Stimulated activated CD4-positive, alpha-beta T cell treated with anti-CD3 and anti-CD28 coated beads, TNF-alpha, amount 100 ng/mL, for 48 hours (primary cell): ENCODE measurements at regions not wholly inside any gene's neighbourhood (a gene's known extent, or its start where the extent isn't known, plus 50 kb on each side); places are given as distances from the start of the nearest gene placed in this dataset.

Source experiments
- DNase-seq, 3 donors: peaks; one replicate each; pipeline ENCODE4 v3.0.0-alpha.2; 2020; ENCODE audit warnings: low read depth in 3 of 3

DNA sequence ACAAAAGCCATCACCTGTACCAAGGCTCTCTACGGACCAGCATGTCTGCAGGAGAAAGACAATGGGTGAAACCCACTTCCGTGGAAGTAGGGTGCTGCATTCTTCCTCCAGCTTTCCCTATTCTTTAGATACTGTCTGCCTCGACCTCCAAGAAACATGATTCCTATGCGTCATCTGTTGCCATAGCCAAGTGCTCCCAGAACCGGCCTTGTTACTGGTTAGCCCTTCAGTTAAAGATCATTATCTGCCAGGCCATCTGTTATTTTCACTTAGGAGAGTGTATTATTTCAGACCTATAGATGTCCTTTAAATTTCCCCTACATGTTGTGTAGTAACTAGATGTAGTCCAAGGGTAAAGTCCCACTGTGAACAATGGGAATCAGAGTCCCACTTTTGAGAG, 89.0 kb upstream of the KIAA1217 start:
- no peak for DNase-seq

DNA sequence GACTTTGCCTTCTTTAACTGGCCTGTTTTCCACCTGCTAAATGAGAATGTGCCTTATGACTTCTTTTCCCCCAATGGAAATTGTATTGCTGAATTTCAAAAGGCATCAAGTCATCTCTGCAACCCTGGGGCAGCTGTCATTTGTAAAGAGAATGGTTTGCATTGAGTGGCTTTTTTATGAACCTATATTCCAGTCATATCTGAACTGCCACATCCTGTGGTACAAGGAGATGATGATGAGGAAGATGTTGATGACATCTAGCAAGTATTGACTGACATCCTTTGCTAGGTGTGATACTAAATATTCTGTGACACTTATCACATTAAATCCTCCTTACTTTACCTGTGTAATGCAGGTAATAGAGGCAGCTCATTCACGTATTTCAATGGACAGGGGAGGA, 88.3 kb upstream of the KIAA1217 start:
- no peak for DNase-seq

DNA sequence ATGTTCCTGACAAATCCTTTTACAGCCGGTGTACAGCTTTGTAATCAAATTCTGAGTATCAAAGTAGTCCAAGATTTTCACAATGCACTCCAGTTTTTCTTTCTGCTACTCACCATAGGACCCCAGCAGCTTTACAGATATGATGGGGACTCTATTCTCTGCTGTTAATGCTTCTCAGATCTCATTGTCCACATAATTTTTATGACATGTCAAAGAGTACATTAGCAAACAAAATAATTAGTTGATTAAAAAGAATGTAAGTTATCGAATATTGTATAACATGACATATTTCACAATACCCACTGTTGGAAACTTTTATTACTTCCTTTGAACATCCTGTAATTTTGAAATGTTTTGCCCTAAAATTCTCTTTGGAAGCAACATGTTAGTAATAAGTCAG, 81.4 kb upstream of the KIAA1217 start:
- DNase-seq: no peak

DNA sequence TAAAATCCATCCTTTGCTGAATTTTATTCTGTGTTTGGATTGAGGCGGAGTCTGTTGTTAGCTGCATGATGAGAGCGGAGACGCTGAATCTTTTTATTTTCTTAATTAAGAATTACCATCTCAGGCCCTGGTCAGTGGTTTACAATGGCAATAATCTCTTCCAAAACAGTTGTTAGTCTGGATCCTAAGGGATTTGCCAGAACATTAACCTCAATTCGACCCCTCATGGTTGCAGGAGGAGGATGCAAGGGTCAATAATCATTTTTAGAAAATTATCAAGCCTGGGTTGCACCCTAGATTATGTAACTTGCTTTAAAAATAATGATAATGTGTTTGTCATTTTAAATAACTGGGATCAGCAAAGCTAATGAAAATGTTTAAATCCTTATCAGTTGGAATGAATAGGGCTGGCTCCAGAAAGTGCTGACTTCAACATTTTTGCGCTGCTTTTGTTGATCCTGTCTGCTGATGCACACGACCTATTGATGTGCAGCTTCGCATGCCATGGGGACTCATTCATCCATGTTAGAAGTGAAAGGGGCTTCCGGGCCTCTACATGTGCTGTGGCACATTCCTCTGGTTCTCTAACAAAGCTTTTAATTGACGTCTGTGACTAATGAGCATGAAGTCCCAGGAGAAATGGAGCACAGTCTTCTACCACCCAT, 80.7 kb upstream of the KIAA1217 start:
- no peak for DNase-seq

DNA sequence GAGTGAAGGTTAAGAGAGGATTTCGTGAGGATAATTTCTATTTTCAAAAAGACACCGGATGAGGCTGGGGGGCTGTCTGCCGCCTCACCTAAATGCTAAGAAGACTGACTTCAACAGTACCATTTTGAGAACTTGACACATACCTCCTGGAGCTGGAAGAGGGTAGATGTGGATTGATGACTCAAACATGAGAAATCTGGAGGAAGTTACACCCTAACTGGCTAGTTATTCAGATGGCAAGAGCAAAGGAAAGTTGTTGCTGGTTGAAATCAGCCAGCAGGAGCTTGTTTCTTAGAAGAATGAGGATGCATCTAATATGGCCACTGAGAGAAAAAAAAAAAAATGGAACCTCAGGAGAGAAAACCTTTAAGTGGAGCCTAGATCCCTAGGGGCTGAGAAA, 76.2 kb upstream of the KIAA1217 start:
- DNase-seq: no peak

DNA sequence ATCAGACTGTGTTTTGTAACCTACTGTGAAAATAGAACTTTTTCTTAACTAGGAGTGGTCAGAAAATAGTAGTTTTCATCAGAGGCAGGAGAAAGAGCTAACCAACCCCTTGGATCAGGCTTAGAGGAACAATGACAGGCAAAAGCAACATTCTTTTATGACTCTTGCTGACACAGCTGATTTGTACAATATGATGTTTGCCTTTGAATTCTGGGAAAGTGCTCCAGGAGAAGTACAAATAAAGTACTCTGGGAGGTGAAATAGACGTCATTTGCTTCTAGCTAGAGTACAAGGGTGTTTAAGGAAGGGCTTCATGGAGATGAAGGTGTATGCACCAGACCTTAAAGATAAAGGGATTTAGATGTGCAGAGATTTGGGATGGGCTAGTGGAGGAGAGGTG, 75.1 kb upstream of the KIAA1217 start:
- DNase-seq: no peak

DNA sequence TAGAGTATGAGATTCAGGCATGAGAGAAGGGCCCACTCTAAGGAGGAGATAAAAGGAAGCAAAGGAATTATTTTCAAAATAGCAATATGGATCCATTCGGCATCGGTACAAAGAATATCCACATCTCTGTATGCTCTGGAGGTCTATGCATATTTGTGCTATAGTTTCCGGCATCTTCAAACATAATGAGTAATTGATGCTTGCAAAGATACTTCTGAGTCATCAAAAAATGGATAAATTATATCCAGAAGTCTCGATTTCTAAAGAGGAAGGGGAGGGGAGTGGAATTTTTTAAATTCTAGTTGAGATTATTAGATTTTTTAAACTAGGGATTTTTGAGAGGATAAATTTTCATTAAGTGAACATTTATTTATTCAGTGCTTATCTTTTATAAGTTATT, 72.9 kb upstream of the KIAA1217 start:
- no peak for DNase-seq

DNA sequence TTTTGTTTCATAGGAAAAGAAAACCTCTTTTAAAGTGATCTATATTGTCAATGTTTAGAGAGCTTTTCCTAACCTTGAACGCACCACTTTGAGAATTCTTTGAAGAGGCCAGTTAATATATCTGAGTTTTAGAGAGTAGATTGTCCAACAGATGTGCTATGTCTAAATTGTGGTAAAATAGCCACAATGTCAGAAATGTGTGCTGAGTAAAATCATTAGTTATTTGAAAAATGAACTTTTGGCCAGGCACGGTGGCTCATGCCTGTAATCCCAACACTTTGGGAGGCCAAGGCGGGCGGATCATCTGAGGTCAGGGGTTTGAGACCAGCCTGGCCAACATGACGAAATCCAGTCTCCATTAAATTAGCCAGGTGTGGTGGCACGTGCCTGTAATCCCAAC, 61.6 kb upstream of the KIAA1217 start:
- DNase-seq: no peak

DNA sequence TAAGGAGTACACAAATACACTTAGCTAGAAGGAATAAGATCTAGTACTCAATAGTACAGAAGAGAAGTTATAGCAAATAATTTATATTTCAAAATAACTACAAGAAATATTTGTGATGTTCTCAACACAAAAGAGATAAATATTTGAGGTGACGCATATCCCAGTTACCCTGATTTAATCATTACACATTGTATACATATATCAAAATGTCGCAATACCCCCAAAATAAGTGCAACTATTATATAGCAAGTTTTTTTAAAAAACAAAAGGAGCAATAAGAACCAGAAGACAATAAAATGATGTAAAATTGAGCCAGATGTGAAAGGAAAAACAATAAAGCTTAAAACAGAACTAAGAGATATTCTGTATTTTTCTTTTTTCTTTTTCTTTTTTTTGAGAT, 59.3 kb upstream of the KIAA1217 start:
- DNase-seq: no peak

DNA sequence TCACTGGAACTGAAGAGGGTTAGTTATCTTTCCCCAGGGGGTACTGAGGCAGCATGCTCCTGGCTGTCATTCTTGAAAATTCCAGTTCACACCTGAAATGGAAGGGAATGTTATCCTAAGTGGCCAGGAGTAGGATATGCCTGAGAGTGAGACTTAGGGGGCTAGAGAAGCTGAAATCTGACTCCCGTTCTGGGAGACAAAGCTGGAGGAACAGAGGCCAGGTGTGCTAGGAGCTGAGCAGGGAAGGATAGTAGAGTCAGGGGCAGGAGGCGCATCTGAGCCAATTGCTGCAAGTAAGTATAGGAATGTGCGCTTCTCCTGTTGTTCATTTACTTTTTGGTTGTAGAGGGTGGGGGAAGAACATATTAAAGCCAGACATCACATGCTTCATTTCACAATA, 58.1 kb upstream of the KIAA1217 start:
- DNase-seq: no peak

DNA sequence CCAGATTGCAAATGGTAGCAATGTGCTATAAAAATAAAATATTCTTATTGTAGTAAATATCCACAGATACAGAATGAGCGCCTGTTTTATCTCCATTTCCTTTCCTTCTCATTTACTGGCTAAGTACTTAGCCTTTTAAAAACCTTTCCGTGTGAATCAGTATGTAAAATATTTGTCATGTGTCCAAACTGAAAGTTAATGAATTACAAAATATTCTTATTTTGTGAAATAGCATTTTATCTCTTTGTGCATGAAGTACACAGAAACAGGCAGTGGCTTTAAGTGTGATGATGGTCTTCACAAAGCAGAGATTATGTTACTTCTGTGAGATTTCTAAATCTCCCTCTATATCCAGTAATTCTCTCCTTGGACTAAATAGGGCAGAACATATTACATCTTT, 56.7 kb upstream of the KIAA1217 start:
- no peak for DNase-seq

DNA sequence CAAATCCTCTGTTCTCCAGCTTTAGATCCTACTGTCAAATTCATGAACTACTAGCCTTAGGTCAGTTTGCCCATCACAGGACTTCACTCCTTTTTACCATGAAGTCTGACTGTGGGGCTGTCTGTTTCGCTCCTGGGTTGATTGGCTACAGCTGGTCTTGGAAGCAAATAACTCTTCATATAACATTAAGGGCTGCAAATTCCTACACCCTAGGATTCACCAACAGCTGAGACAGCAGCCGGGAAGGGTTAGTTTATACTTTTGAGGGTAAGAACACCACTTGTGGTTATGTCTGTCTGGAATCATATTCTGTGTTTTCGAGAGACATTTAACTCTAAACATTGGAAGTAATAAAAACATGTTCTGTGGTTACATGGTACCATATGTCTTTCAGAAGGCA, 55.9 kb upstream of the KIAA1217 start:
- no peak for DNase-seq

DNA sequence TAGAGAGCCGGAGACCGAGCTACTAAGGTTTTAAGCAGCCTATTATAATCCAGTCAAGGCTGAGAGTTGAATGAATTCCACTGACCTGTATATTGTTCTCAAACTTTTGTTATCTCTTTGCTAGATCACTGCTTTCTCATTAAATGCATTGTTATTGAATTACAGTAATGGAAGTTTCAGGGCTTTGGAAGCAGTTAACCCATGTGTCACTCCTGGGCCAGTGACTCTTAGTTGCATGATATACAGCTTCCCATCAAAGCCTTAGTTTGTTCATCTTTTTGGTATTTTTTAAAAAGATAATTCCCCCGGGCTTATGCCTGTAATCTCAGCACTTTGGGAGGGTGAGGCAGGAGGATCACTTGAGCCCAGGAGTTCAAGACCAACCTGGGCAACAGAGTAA, 55.4 kb upstream of the KIAA1217 start:
- DNase-seq: no peak

DNA sequence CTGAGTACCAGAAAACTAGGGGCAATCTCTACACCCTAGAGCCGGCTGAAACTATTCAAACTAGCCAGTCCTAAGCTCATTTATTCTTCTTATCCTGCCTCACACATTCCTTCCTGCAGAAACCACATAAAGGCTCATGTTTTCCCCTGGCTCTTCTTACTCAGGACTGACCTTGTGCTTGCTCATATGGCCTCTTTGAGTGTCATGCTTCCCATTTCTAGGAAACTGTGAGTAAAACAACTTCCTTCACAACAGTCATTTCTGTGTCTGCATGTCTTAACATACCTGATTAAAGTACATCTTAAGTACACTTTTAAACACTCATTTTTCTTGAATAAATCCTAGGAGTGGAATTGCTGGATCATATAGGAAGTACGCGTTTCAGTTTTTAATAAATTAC, 52.3 kb upstream of the KIAA1217 start:
- DNase-seq: no peak

DNA sequence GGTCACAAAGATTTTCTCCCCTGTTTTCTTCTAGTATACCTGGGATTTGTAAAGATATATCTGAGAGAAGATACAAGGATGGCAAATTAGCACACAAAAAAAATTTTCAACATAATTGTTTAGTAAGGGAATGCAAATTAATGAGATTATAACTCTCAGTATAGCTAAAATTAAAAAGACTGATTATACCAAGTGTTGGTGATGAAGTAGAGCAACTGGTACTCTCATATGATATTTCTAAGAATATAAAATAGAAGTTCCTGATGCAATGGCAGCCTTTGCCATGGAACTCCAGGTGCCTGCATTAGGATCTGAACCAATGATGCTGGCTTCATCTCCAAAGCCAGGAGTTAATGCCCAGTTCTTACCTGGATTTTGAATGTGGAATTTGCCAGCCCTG, 51.4 kb upstream of the KIAA1217 start:
- DNase-seq: no peak
